Adrenal gland (tissue), 5 donors: ENCODE measurements at regions not wholly inside any gene's neighbourhood (a gene's known extent, or its start where the extent isn't known, plus 50 kb on each side); places are given as distances from the start of the nearest gene placed in this dataset.

Experiments
- CTCF ChIP-seq, 6 experiments: fragments of 450-650 bp in 4 of 6; fragments of 200-600 bp in 2 of 6; sonication (generic) in 1 of 6; IDR thresholded peaks; 1 replicate in 5 of 6; 2 replicates in 1 of 6; pipeline versions ENCODE4 v1.5.1 to v1.8.0; 2016 to 2021; ENCODE audit warnings: antibody characterized with exemption in 6 of 6, mild to moderate bottlenecking in 2 of 6, moderate library complexity in 1 of 6
- POLR2A ChIP-seq, 2 donors: fragments of 450-650 bp; IDR thresholded peaks; one replicate each; pipeline ENCODE4 v1.6.1; 2017; ENCODE audit warnings: antibody characterized with exemption in 2 of 2, mild to moderate bottlenecking in 2 of 2, moderate library complexity in 1 of 2
- donor health status: DM: no; HTN: no; CAD: no.

GRCh38 chrY:15800021-15800420 lies 1275.7 kb downstream of the NLGN4Y start:
- no peak for TF ChIP-seq CTCF (IDR thresholded peaks at IDR 0.05)
- TF ChIP-seq POLR2A (IDR thresholded peaks at IDR 0.05): no peak
